ENCODE measurements at regions not wholly inside any gene's neighbourhood (a gene's known extent, or its start where the extent isn't known, plus 50 kb on each side); places are given as distances from the start of the nearest gene placed in this dataset.

GRCh38 chr3:31255007-31255581 is 277.6 kb upstream of the STT3B start:
- BruUV-seq (replicated peaks), result no TSS peak
- Mint-ChIP-seq H3K27ac (ENCODE audit: unreplicated experiment) (peak overlapping the region; percentile 82), H3K36me3 (ENCODE audit: insufficient read depth, unreplicated experiment) (peaks cover 5% of the 10 kb centered on the region), H3K27me3 (ENCODE audit: insufficient read depth, unreplicated experiment) (no peaks in the 10 kb centered on the region), H3K4me1 (ENCODE audit: low read depth, unreplicated experiment) (peaks cover 21% of the 10 kb centered on the region), H3K9me3 (ENCODE audit: unreplicated experiment) (peaks cover 24% of the 10 kb centered on the region), H3K4me3 (ENCODE audit: unreplicated experiment) (no peak overlapping the region)
- DNase-seq, result no peak
- no peaks in the 10 kb centered on the region for H3K36me3 ChIP-seq (ENCODE audit: control insufficient read depth, insufficient read depth, low read length)
- H3K4me1 ChIP-seq, result peaks cover 29% of the 10 kb centered on the region
- no peak overlapping the region for H3K4me3 ChIP-seq (ENCODE audit: low read depth, low read length)
- no peaks in the 10 kb centered on the region for H3K9me3 ChIP-seq
- H3K27me3 ChIP-seq (replicated peaks; ENCODE audit: control insufficient read depth, insufficient read depth, low read length), result no peaks in the 10 kb centered on the region
- TF ChIP-seq CTCF (IDR thresholded peaks at IDR 0.05; ENCODE audit: insufficient read depth in 1 of 2, low read depth in 1 of 2, low read length in 1 of 2, severe bottlenecking in 1 of 2, unreplicated experiment in 1 of 2), result no peak
- intact Hi-C loops (cut with micrococcal nuclease; ENCODE audit: unreplicated experiment), result no loop called here
- ChIA-PET CTCF (no interaction called here), POLR2A (no interaction called here)

DNA sequence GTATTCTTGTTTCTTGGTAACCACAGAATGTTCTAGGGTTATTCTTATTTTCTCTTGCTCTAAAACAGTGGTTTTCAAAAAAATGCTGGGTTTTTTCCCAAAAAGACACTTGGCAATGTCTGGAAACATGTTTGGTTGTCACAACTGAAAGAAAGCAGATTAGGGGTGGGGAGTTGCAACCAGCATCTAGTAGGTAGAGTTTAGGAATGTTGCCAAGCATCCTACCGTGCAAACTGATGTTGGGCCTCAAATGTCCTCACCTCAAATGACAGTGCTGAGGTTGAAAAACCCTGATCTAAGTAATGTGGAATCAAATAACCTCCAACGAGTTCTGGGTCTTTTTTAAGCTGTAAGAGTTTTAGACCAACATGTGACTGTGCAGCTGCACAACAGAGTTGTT is 270.5 kb upstream of the STT3B start:
- no peaks in the 10 kb centered on the region for H3K9me3 ChIP-seq
- no peaks in the 10 kb centered on the region for H3K36me3 ChIP-seq (ENCODE audit: control insufficient read depth, insufficient read depth, low read length)
- DNase-seq, result no peak
- TF ChIP-seq CTCF (IDR thresholded peaks at IDR 0.05; ENCODE audit: insufficient read depth in 1 of 2, low read depth in 1 of 2, low read length in 1 of 2, severe bottlenecking in 1 of 2, unreplicated experiment in 1 of 2), result no peak
- BruUV-seq (replicated peaks), result no TSS peak
- H3K4me1 Mint-ChIP-seq (ENCODE audit: low read depth, unreplicated experiment), result peaks cover 9% of the 10 kb centered on the region
- intact Hi-C loops (cut with micrococcal nuclease; ENCODE audit: unreplicated experiment), result no loop called here
- 0 out of 2 replicates have a peak, but pooled peaks cover 4% of the 10 kb centered on the region for H3K4me1 ChIP-seq
- ChIA-PET CTCF (no interaction called here), POLR2A (no interaction called here)
- H3K4me3 Mint-ChIP-seq (ENCODE audit: unreplicated experiment), result no peak overlapping the region
- H3K27ac Mint-ChIP-seq (ENCODE audit: unreplicated experiment), result no peak overlapping the region
- peaks cover 13% of the 10 kb centered on the region for H3K36me3 Mint-ChIP-seq (ENCODE audit: insufficient read depth, unreplicated experiment)
- H3K9me3 Mint-ChIP-seq (ENCODE audit: unreplicated experiment), result no peaks in the 10 kb centered on the region
- no peaks in the 10 kb centered on the region for H3K27me3 ChIP-seq (replicated peaks; ENCODE audit: control insufficient read depth, insufficient read depth, low read length)
- no peak overlapping the region for H3K4me3 ChIP-seq (ENCODE audit: low read depth, low read length)
- H3K27me3 Mint-ChIP-seq (ENCODE audit: insufficient read depth, unreplicated experiment), result no peaks in the 10 kb centered on the region

DNA sequence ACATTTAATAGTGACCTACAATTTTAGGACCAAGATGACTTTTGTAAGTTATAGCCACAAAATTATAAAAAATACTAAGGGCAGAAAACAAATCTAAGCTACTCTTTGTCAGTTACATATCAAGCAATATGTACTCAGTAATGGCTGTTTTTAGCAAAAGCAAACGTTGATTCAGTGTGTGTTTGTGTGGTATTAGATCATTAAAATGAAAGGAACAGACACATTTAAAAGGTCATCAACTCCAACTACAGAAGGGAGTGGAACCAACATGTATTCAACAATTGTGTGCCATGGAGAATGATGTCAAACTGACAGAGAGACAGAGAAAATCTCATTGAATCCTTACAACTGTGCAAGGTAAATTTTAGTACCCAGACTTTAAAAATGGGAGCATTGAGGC is 268.8 kb upstream of the STT3B start:
- peaks cover 9% of the 10 kb centered on the region for H3K4me1 Mint-ChIP-seq (ENCODE audit: low read depth, unreplicated experiment)

More for the DNA sequence above, 268.8 kb upstream of the STT3B start:
- H3K36me3 ChIP-seq (ENCODE audit: control insufficient read depth, insufficient read depth, low read length), result no peaks in the 10 kb centered on the region
- Mint-ChIP-seq H3K27me3 (ENCODE audit: insufficient read depth, unreplicated experiment) (no peaks in the 10 kb centered on the region), H3K36me3 (ENCODE audit: insufficient read depth, unreplicated experiment) (peaks cover 13% of the 10 kb centered on the region), H3K4me3 (ENCODE audit: unreplicated experiment) (no peak overlapping the region), H3K9me3 (ENCODE audit: unreplicated experiment) (no peaks in the 10 kb centered on the region), H3K27ac (ENCODE audit: unreplicated experiment) (no peak overlapping the region)
- intact Hi-C loops (cut with micrococcal nuclease; ENCODE audit: unreplicated experiment), result no loop called here
- no peak for TF ChIP-seq CTCF (IDR thresholded peaks at IDR 0.05; ENCODE audit: insufficient read depth in 1 of 2, low read depth in 1 of 2, low read length in 1 of 2, severe bottlenecking in 1 of 2, unreplicated experiment in 1 of 2)
- DNase-seq, result no peak
- ChIA-PET POLR2A (no interaction called here), CTCF (no interaction called here)
- H3K4me1 ChIP-seq, result 0 out of 2 replicates have a peak, but pooled peaks cover 4% of the 10 kb centered on the region
- H3K27me3 ChIP-seq (replicated peaks; ENCODE audit: control insufficient read depth, insufficient read depth, low read length), result no peaks in the 10 kb centered on the region
- H3K4me3 ChIP-seq (ENCODE audit: low read depth, low read length), result no peak overlapping the region
- BruUV-seq (replicated peaks), result no TSS peak
- no peaks in the 10 kb centered on the region for H3K9me3 ChIP-seq
